ENCODE measurements at regions not wholly inside any gene's neighbourhood (a gene's known extent, or its start where the extent isn't known, plus 50 kb on each side); places are given as distances from the start of the nearest gene placed in this dataset.

DNA sequence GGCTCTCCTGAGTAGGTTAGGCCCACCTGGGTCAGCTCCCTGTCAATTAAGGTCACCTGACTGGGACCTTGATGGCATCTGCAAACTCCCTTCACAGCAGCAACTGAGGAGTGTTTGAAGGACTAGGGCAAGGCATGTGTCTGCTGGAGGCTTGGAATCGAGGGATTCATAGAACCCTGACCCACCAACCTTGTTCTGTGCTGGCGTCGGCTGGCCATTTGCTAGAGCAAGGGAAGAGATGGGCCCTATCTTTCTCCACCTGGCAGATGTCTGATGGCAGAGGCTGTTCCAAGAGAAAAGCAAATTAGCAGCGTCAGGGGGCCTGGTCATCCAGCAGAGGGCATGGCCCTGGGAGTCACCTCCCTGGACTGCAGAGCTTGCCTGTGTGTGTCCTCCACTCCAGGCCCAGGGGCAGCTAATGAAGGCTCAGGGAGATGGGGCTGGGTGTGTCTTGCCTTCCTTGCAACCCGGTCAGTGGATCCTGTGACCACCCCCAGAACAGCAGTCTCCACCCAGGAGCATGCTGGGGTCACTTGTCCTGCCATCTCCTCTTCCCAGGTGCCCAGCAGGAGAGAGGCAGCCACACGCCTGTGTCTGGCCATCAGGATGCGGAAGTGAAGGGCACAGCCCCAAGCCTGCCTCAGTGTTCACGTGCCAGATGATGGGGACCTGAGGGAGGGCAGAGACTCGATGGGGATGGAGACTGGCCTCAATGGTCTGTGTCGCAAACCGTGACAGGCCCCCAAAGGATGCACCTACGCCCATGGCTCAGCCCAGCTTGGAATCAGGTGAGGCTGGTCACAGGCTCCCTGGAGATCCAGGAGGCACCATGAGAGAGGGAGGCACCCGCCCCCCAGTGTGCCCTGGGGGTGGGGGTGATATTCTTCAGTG, 53.9 kb downstream of the BARX1 start:
- no peak for DNase-seq (ENCODE audit: low read depth, low spot score)

DNA sequence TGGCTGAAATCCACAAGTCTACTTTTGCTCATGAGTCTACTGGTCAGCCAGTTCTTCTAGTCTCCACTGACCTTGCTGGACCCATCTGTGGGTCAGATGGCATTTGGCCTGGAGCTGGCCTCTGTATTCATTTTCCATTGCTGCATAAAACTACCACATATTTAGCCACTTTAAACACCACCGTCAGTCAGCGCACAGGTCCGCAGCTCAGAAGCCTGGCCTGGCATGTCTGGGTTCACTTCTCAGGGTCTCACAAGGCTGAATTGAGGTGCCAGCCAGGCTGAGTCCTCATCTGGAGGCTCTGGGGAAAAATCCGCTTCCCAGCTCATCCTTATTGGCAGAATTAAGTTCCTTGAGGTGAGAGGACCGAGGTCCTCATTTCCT, 54.7 kb downstream of the BARX1 start:
- no peak for DNase-seq (ENCODE audit: low read depth, low spot score)

DNA sequence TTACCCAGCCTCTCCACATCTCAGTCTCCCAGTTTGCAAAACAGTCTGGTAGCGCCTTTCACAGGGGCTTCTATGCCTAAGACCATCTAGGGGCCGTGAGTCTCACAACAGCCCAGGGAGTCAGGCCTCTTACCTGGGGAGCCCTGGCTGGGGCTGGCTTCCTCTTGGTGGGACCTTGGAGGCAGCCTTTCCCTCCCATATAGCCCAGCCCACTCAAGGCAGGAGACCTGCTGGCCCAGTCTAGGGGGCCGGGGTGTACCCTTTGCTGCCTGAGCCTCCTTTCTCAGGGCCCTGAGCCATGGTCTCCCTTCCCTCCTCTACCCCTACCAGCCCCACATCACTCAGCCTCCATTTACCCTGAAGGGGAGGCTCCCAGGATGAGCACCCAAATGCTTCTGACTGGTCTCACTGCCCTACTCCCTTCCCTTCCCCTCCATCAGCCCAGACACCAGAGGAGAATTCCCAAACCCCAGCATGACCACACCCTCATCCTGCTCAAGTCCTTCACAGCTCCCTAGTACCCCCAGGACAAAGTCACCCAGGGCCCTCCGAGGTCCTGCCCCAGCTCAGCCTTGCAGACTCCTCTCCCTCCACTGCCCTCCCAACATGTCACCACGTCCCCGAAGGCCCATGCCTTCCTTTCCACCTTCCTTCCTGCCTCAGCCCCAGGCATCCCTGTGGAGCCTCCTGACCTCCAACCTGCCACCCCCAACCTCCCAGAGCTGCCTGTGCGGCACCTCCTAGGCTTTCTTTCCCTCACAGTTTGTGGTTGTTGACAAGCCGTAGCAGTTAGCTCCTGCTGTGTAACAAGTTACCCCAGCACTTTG, 55.3 kb downstream of the BARX1 start:
- no peak for DNase-seq (ENCODE audit: low read depth, low spot score)

DNA sequence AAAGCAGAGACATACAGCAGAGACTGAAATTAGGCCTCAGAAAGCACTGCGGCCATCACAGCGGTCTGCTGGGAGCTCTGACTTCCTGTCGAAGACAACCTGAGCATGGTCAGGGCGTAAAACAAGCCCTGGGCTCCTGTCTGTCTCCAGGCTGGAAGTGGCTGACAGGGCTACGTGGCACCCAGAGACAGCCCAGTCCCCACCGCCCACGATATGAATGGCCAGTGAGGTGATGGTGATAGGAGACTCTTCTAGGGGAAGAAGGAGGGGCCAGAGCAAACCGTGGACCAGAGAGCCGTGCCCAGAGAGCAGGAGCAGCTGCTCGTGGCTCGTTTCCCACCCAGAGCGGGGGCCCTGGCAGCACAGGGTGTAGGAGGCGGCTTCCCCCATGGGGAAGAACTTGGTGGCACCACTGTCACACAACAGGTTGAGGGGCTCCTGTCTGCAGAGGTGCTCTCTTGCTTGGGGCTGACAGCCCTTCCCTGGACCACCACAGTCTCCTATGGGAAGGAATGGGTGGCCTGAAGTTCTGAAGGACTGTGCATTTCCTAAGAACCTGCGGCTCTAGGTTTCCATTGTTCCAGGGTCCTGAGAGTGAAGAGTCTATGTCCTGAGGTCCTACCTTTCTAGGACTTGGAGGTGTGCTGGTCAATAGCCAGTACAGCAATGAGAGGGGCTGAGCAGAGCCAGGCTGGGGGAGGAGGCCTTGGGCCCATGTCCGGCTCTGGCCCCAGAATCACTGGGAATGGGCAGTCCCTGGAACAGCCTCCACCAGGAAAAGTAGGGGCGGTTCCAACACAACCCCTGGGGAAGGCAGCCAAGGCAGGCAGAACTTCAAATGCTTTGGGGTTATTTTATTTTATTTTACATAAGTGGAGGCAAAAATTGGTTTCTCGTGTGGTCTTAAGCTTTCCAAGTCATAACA, 56.4 kb downstream of the BARX1 start:
- no peak for DNase-seq (ENCODE audit: low read depth, low spot score)

GRCh38 chr9:93898026-93898425, 57.1 kb downstream of the BARX1 start:
- DNase-seq (ENCODE audit: low read depth, low spot score): no peak

DNA sequence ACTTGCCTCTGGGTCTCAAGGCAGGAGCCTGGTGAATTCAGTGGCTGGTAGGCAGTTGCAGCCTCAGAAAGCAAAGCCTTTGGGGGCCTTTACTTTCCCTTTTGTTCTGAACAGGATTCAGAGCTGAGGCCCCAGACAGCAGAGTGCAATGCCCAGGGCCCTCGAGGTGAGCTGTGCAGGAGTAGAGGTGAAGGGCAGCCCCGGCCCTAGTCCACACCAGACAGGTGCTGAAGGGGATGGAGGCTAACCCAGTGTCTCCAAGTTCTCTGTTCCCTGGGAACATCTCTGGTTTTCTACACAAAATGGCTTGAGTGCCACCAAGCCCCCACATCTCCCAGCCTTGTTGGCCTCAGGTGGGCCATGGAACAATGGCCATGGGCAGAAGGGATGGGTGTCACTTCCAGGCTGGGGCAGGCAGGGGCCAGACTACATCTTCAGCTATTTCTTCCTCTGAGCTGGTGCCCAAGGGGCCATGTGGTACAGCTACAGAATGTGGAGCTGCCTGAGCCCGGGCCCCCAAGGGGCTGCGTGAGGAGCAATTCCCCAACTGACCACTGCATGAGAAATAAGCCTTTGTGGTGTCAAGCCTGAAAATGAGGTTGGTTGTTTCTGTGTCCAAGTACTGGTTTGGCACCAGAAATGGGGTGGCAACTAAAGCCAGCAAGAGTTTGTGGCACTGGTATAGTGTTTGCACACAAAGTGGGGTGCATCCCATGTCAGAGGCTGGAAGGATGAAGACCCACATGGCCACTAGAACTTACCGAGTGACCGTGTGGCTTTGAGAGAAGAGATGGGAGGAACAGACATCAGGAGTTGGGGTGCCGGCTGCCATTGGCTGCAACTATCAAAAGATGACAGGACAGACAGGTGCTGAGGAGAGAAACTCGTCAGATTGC, 57.8 kb downstream of the BARX1 start:
- no peak for DNase-seq (ENCODE audit: low read depth, low spot score)

GRCh38 chr9:93896496-93897033, 58.6 kb downstream of the BARX1 start:
- DNase-seq (ENCODE audit: low read depth, low spot score): no peak

DNA sequence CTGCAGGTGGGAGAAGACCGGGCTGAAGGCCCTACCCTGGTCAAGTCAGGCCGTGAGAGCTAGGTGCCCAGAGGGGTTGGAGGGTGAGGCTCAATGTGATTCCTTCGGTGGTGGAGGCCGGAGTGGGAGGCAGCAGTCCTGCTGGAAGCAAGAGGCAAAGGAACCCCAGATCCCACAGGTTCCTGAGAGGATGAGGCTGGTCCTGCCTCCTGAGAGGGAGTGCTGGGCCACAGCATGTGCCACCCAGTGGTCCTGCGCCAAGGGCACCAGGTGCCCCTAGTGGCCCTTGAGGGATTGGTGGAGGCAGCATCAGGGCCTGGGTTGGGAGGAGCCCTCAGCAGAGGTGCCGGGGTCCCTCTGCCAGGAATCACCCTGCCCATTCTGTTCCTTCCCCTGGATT, 59.1 kb downstream of the BARX1 start:
- DNase-seq (ENCODE audit: low read depth, low spot score): no peak

GRCh38 chr9:93895535-93895934, 59.6 kb downstream of the BARX1 start:
- DNase-seq (ENCODE audit: low read depth, low spot score): no peak

DNA sequence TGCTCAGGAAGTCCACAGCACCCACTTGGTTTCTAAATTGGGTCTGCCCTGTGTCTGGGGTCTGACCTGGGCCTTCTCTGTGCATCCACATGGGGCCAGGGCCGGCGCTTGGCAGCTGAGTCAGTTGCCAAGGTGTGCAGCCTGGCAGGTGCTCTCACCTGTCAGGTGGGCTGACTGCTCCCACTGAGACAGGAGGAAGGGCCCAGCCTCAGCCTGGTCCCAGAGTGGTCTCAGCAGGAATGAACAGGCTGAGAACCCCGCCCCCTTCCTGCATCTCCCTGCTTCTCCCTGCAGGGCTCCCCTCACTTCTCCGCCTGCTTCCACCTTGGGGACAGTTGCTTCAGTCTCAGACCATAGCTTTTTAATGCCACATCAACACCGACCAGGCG, 60.5 kb downstream of the BARX1 start:
- DNase-seq (ENCODE audit: low read depth, low spot score): no peak

GRCh38 chr9:93893899-93894690, 61.1 kb downstream of the BARX1 start:
- DNase-seq (ENCODE audit: low read depth, low spot score): no peak

GRCh38 chr9:93893194-93893593, 62.0 kb downstream of the BARX1 start:
- no peak for DNase-seq (ENCODE audit: low read depth, low spot score)

- no peak for DNase-seq (ENCODE audit: low read depth, low spot score)
Observed at GRCh38 chr9:93892748-93893147, 62.4 kb downstream of the BARX1 start.

GRCh38 chr9:93891549-93892310, 63.4 kb downstream of the BARX1 start:
- DNase-seq (ENCODE audit: low read depth, low spot score): no peak

DNA sequence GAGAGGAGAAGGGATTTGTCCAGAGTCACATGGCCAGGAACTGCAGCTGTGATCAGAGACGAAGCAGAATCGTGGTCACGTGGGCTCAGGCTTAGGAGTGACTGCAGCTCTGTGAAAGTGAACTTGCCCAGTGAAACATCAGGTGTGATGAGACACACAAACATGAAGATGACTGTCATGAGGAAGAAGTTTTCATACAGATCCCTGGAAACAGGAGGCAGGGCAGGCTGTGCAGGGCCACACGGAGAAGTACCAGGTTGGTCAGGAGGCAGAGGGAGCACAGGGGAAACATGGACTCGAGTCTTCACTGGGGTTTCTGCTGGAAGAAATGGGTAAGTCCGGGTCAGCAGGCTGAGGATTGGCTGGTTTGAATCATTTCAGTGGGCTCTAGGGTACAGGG, 64.1 kb downstream of the BARX1 start:
- no peak for DNase-seq (ENCODE audit: low read depth, low spot score)

DNA sequence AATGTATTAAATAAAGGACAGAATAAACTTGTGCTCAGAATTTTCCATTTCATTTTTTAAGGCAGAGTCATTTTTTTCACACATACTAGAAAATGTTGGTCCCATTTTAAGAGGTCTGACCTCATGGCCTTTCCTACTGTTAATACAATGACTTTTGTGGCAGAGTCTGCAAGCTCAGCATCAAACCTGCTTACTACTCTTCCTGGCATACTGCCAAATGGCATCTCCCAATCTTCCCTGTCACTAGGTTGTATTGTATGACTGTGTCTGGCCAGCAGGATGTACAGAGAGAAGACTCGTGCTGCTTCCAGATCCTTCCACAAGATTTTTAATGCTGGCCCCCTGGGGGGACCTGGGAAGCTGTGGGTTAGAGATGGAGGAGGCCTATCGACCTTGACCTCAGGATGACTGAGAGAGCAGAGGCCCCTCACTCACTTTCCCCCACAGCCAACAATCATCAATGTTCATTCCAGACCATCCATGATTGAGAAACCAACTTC, 64.7 kb downstream of the BARX1 start:
- no peak for DNase-seq (ENCODE audit: low read depth, low spot score)

GRCh38 chr9:93886911-93887310, 68.2 kb downstream of the BARX1 start:
- DNase-seq (ENCODE audit: low read depth, low spot score): no peak

DNA sequence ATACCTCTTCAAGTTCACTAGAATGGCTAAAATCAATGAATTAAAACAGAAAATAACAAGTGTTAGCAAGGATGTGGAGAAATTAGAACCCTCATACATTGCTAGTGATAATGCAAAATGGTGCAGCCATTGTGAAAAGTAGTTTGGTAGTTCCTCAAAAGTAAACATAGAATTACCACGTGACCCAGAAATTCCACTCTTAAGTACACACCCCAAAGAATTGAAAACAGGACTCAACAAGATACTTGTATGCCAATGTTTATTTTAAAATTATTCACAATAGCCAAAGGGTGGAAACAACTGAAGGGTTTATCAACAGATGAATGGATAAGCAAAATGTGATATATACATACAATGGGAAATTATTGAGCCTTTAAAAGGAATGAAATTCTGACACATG, 70.3 kb downstream of the BARX1 start:
- no peak for DNase-seq (ENCODE audit: low read depth, low spot score)

Measured in activated naive CD8-positive, alpha-beta T cell treated with anti-CD3 and anti-CD28 coated beads, Interleukin-2, amount 50 U/mL, for 16 hours (primary cell).